GM19035 (cell line): ENCODE measurements at regions not wholly inside any gene's neighbourhood (a gene's known extent, or its start where the extent isn't known, plus 50 kb on each side); places are given as distances from the start of the nearest gene placed in this dataset.

ENCODE experiments used
- ATAC-seq: cut with Tn5 transposase; IDR thresholded peaks from one replicate; pipeline ENCODE4 v1.9.1; 2021; ENCODE audit not compliant: unreplicated experiment

DNA sequence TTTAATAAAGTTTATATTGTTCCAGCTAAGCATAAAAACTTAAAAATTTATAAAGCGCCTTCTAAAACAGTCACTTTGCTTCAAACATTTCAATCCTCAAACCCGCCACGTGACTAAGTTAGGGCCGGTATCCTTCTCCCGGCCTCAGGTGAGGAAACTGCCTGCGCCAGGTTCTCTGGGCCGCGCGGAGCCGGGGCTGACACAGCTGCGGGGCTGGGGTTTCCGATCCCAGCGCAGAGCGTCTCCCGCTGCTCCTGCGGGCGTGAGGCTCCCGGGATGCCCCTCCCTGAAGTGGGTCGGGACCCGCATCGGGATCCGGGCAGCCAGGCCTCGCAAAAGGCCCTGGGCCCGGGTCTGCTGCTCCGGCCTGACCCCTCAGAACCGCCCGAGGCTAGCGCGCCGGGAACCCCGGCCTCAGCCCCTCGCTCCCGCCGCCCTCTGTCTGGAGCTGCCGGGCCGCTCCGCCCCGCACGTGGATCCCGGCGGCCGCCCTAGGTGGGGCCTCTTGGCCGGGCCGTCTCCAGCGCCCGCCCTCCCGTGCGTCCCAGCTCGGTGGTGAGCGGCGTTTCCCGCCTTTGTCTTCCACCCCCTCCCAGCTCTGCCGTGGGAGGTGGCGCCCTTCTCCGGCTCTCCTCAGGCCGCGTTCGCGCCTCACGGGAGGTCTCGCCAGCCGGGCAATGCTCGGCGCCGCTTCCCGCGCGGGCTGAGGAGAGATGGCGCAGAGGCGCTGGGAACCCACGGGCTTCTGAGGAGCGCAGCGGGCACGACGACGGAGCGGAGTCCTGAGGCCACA is 267.9 kb downstream of the DLL1 start:
- ATAC-seq, result no peak

DNA sequence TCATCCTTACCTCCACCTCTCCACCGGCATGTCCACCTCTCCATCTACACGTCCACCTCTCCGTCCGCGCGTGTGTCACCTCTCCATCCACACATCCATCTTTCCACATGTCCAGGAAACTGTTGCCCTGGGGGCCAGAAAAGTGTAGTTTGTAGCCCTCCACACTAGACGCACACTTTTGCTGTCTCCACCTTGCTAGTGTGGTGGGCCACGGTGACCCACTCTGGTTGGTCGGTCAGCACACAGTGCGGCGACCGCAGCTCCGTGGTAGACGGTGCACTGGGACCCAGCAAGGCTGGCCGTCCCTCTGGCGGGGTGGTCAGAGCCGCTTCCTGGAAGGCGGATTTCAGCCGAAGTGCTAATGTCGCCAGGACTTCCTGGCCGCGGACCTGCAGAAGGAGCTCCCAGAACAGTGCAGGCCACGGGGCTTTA is 268.6 kb downstream of the DLL1 start:
- ATAC-seq, result no peak

DNA sequence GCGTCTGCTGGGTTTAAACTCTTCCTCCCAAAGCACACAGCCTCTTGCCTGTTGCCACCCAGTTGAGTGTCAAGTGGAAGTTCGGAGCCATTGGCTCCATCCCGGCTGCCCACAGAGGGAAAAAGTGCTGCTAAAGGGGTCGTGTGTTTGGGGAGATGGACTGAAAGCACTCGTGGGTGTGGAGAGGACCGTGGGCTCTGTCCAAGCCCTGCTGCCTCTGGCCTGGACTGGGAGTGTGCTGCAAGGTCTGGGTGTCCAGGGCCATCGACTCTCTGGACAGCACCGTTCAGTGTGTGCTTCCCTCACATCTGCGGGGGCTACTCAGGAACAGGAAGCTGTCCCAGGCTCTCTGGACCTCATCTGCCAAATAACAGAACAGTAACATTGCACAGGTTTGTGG is 269.3 kb downstream of the DLL1 start:
- no peak for ATAC-seq

DNA sequence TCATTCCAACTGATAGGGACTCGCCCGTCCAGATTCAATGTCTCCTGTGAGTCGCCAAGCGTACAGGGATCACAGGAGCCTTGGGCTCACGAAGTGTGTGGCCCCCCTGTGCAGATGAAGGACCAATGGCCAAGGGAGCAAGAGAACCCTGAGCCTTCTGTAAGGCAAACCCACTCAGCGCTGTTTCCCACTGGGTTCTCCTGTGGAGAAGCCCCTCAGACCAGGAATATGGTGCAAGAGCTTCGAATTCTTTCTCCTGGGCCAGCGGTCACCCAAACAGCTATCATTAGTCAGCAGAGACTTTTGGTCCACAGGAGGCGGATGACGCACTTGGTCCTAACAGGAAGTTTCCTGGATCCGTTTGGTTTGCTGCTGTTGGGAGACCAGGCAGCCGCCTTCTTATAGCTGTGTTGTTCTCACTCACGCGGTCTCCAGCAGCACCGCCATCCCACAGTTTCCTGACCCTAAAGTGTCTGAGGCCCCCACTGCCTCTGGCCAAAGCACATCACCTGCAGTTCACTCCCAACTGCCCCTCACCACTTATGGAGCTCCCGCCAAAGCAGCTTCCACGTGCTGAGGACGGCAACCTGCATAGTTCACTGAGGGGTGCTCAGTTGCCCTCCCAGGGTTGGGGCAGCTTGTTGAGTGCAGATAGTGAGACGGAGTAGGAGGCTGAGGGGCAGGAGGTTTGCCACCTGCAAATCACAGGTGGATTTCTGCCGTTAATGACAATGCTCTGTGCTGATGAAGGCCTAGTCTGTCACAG is 268.6 kb downstream of the ERMARD start:
- ATAC-seq, result no peak

DNA sequence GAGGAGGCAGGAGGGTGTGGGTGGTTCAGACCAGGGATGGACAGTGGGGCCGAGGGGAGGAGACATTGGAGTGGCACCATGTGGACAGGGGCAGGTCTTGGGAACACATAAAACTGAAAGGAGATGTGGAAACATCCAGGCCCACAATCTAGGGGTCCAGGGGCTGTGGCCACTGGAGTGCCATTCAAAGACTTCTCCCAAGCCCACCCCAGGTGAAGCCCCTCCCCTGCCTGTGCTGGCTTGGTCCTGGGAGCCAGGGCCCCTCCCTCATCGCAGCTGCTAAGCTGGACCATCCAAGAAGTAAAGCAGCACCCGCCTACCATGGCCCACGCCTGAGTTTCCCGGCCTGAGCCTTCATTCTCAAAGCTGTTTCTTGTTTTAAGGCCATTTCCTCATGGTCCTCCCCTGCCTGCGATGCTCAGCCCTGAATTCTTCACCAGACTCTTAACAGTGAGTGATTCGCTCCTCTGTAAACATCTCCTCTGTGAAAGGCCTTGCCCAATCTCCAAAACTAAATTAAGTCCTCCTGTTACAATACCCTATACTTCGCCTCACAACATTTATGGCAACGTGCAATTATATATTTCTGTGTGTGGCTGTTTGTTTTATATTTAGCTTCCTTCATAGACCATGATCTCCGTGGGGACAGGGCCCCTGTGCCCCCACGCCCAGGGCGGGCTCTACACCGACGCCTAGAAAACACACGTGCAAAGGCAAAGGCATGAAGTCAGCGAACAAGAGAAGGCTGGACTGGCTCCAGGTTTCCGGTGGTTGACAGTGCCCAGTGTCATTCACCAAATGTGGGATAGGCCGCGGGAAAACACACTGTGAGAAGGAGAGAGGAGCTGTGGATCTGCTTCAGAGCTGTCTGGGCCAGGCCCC is 267.8 kb downstream of the ERMARD start:
- no peak for ATAC-seq

DNA sequence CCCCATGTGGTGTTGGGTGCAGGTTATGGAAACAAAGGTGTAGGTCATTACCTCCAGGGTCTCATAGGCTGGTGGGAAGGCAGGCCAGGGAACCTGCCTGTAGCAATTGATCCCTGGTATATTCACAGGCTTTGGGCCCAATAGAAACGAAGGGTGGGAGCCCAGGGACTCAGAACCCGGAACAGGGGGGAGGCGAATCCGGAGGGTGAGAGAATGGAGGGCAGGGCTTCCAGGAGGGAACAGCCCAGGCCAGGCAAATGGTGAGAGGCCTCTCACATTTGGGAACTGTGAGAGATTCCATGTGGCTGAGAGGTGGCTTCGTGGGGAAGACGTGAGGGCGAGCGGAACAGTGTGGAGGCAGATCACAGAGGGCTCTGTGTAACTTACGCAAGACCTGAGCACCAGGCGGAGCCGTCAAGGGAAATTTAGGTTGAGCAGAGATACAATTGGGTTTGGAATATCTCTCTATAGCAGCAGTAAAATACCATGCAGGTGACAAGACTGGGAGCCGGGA is 267.1 kb downstream of the ERMARD start:
- ATAC-seq, result no peak

DNA sequence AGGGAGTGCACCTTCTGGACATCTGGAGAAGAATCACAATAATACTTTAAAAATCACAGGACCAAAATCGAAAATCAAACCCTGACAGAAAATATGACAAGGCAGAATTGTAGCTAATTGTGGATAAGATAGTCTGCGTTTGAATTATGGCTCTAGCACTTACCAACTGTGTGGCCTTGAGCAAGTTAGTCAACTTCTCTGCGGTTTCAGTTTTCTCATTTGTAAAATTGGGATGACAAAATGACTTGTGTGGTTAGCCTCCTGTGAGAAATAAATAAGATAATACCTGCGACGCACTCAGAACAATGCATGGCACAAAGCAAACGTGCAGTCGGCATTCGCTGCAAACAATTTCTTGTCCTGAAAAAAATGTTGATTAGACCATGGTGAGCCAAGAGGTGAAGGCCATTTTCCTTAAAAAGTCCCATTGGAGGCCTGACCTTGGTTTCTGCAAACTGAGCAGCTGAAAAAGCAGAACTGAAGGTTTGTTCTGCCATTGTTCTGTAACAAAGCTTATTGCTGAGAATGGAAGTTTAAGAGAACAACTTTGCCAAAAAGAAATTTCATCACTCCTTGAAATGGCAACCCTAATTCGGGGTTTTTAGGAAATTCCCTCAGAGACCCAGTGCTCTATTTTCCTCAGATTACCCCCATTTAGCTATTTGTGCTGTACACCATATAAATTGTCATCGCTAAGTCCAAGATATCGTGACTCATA is 266.3 kb downstream of the ERMARD start:
- no peak for ATAC-seq

DNA sequence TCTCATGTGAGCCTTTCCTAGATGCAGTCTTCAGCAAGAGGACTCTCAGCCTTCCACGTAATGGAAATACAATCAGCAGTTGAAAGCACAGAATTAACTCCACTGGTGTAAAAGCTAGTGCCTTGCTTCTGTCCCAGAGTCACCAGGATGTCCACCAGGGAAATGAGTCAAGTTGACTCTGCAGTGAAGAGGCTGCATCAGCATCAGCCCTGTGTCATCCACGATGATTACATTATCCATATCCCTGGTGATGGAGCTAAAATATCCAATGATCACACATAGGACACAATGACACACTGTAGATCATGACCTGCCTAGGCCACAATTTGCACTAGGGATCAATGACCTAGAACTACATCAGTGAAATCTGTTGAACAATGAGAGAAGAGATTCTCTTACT is 262.4 kb downstream of the ERMARD start:
- ATAC-seq, result no peak

DNA sequence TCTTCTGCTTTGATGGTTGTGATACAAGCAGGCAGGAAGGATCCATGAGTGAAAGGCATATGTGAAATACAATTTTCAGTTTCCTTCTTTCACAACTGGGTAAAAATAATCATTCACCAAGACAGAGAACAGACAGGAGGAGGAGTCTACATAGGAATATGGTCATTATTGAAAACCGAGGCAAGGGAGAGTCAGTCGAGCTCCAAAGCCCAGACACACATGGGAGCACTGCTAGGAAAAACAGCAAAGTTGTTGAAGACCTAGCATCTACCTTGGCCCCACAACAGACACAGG is 260.6 kb downstream of the ERMARD start:
- ATAC-seq, result no peak

DNA sequence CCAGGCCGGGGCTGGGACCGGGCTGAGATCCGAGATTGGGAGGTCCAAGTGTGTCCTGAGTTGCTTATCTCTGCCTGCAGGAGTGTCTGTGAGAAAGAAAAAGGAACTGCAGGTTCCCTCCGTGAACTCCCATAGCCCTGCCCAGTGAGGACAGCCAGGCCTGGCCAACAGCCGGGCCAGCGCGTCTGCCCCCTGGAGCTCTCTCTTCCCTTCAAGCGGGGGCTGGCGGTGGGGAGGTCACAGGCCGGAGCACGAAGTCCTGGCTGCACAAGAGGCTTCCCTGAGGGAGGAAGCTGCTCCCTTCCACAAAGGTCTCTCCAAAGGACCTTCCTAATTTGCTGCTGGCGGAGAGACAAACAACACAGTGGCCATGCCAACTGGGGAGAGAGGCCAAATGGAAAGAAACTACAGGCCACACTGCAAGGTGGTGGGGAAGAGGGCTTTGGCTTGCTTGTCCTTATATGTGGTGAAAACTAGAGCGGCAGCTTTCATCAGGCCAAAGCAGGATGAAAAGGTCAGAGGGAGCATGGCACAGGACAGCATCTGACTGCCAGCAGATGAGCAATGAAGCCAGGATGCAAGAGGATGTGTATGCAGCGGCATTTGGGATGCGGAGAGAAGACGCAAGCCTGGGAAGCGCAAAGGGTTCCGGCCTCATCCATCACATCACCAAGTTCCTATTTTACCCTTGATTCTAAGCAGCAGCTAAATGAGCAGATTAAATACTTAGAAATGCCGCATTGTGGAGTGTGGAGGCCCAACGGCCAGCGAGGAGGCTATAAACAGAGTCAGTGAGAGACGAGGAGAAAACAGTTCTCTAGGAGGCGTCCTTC is 260.0 kb downstream of the ERMARD start:
- no peak for ATAC-seq

DNA sequence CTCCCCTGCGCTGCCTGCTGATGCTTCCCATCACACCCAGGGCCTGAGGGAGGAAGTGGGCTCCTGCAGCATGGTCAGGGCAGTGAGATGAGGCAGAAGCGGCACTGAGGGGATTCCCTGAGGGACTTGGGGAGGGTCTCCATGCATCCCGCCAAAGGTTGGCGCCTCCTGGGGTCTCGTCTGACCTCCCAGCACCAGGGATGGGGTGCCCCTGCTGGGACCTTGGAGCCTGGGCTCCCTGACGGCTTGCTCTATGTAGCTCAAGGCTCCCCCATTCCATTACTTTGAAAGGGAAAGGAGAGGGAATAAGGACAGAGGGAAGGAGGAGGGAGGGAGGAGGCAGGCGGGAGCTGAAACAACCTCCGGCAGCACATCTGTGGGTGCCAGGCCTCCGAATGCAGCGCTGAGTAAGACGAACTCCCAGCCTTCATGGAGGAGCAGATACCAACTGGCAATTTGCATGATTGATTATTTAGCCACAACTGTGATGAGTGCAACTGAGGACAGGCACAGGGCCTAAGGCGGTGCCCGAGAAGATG is 259.3 kb downstream of the ERMARD start:
- ATAC-seq, result no peak

DNA sequence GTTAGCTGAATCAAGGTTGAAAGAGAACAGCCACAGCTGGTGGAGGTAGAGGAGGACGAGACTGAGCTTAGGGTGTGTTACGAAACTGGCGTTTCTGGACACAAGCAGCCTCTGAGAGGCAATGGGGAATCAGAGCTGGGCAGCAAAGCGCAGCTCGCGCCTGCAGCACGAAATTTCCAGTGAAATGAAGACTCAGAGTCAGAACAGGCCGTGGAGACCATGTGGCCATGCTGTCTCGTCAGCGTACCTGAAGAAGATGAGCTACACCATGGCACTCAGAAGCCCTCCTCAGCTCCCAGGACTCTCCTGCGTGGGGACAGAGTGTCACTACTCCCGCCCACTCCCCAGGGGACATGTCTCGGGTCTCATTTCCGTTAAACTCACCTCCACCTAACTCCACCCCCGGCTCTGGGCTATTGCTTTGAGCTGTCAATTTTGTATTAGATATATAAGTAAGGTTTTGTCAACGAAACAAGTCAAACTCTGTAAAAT is 256.9 kb downstream of the ERMARD start:
- no peak for ATAC-seq

DNA sequence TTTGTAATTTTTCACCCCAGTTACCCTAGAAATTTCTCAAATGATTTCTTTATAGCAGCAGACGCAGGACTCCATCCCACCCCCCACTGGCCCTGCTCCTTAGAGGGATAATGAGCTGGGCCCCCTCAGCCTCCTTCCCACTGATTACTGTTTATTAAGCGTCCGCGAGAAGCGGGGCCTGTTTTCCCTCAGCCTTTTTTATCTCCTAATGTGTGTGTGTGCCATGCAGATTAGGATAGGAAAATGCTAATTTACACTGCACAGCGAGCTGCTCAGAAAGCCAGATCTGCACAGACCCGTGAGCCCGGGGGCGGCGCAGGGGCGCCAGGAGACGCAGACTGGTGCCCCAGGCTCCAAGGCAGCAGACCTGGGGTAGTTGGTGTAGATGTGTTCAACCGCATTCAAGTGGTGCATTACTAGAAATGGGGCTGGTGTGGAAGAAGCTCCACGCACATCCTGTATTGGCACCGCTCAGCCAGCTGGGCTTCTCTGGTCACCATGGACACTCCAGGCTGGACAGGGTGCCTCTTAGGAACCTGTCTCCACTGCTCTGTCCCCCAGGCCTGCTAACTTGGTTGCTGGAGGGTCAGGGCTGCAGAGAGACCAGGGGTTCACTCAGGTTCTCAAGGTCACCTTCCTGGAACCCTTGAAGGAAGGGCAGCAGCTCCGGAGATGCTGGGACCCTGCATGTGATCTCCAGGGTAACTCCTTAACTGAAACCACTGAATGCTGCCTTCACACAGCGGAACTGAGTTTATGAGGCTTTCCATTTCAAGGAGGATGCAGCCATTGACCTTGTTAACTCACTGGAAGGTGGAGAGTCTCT is 256.3 kb downstream of the ERMARD start:
- ATAC-seq, result no peak

DNA sequence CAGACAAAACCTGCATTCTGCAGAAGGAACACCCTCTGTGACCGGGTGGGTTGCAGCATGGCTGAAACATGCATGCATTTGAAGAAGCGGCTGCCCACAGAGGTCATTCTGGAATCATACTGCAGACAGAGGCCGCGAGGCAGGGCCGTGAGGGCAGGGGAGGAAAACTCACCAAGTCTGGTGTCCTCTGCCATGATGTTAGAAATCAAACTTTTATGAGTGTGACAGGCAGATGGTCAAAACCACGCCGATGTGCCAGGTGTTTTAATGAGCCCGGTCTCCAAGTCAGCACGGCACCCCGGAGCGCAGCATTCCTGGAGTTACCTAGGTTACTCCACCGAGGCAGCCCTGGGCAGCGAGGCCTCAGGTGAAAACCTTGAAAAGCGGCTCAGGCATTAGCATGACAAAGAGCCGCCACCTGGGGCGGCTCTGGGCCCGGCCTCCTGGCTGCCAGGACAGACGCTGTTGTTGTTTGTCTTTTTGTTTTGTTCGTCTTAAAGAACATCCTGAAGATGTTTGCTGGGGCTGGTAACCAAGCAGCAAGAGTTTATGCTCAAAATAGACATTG is 255.6 kb downstream of the ERMARD start:
- no peak for ATAC-seq

DNA sequence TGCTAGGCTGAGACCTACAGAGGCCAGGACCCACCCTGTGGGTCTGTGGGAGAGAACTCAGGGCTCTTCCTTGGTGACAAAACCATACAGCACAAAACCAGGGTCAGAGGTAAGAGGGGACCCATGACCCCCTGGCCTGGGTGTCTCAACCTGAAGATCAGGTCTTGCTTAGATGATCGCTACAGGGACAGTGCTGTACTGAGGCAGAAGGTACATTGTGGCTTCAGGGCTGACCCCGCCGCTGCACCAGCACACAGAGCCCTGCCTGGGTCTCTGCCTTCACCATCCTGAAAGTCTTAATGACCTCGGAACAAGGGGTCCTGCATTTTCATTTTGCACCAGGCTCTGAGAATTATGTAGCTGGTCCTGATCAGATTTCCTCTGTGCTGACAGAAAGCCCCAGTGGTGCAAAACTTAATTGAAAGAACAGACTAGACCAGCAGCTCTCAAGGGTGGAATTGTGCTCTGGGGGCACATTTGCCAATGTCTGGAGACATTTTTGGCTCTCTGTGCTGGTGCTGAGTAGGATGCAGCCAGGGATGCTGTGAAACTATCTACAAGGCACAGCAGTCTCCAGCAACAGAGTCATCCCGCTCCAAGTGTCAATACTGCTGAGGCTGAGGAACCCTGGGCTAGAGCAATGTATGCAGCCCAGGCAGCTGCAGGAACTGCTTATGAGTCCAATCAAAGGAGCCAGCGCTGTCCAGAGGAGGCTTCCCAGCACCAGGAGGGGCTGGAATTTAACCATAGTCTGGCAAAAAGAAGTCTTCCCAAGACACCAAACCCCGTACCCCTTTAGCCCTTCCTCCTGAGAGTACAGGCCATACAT is 254.9 kb downstream of the ERMARD start:
- ATAC-seq, result no peak

DNA sequence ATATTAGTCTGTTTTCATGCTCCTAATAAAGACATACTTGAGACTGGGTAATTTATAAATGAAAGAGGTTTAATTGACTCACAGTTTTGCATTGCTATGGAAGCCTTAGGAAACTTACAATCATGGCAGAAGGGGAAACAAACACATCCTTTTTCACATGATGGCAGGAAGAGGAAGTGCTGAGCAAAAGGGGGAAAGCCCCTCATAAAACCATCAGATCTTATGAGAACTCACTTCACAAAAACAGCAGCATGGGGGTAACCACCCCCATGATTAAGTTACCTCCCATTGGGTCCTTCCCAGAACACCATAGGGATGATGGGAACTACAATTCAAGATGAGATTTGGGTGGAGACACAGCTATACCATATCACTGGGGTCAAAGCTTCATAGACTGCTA is 254.2 kb downstream of the ERMARD start:
- no peak for ATAC-seq

DNA sequence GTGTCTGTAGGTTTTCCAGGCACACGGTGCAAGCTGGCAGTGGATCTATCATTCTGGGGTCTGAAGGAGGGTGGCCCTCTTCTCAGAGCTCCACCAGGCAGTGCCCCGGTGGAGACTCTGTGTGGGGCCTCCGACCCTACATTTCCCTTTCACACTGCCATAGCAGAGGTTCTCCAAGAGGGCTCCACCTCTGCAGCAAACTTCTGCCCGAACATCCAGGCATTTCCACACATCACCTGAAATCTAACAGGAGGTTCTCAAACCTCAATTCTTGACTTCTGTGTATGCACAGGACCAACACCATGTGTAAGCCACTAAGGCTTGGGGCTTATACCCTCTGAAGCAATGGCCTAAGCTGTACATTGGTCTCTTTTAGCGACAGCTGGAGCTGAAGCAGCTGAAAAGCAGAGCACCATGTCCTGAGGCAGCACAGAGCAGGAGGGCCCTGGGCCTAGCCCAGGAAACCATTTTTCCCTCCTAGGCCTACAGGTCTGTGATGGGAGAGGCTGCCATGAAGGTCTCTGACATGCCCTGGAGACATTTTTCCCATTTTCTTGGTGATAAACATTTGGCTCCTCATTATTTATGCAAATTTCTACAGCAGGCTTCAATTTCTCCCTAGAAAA is 253.3 kb downstream of the ERMARD start:
- ATAC-seq, result no peak
